GM21360 (cell line): ENCODE measurements at regions not wholly inside any gene's neighbourhood (a gene's known extent, or its start where the extent isn't known, plus 50 kb on each side); places are given as distances from the start of the nearest gene placed in this dataset.

Source experiments
- ATAC-seq: cut with Tn5 transposase; IDR thresholded peaks from one replicate; pipeline ENCODE4 v1.9.1; 2021; ENCODE audit warnings: mild to moderate bottlenecking, moderate library complexity; ENCODE audit not compliant: unreplicated experiment

- no peak for ATAC-seq
These were observed 91.1 kb downstream of the IRF8 start for GRCh38 chr16:85989863-85990643.

- no peak for ATAC-seq
These were observed 91.9 kb downstream of the IRF8 start for GRCh38 chr16:85990861-85991301.

GRCh38 chr16:85991425-85991824 is 92.5 kb downstream of the IRF8 start:
- ATAC-seq: no peak

GRCh38 chr16:85991856-85992255 is 92.9 kb downstream of the IRF8 start:
- no peak for ATAC-seq

GRCh38 chr16:85992359-85992758 is 93.4 kb downstream of the IRF8 start:
- ATAC-seq: no peak

- ATAC-seq: no peak
These were observed 93.8 kb downstream of the IRF8 start for GRCh38 chr16:85992779-85993178.

GRCh38 chr16:85994492-85995490 is 95.8 kb downstream of the IRF8 start:
- no peak for ATAC-seq

GRCh38 chr16:85995541-85996423 is 96.8 kb downstream of the IRF8 start:
- ATAC-seq: no peak

GRCh38 chr16:85996843-85997242 is 97.9 kb downstream of the IRF8 start:
- no peak for ATAC-seq

- no peak for ATAC-seq
These were observed 99.4 kb downstream of the IRF8 start for GRCh38 chr16:85998171-85998867.

GRCh38 chr16:85998868-85999729 is 100.1 kb downstream of the IRF8 start:
- ATAC-seq: no peak

- ATAC-seq: no peak
These were observed 100.8 kb downstream of the IRF8 start for GRCh38 chr16:85999778-86000177.

GRCh38 chr16:86002178-86002900 is 103.4 kb downstream of the IRF8 start:
- no peak for ATAC-seq

- ATAC-seq: no peak
These were observed 108.6 kb downstream of the IRF8 start for GRCh38 chr16:86007524-86007923.

GRCh38 chr16:86010680-86011141 is 111.7 kb downstream of the IRF8 start:
- no peak for ATAC-seq

- no peak for ATAC-seq
These were observed 112.6 kb downstream of the IRF8 start for GRCh38 chr16:86011532-86011931.

GRCh38 chr16:86012221-86012620 is 113.3 kb downstream of the IRF8 start:
- no peak for ATAC-seq

GRCh38 chr16:86013867-86014266 is 114.9 kb downstream of the IRF8 start:
- ATAC-seq: no peak
